M059J (cell line): ENCODE measurements at regions not wholly inside any gene's neighbourhood (a gene's known extent, or its start where the extent isn't known, plus 50 kb on each side); places are given as distances from the start of the nearest gene placed in this dataset.
A peak's percentile ranks its signal among the peaks of the same experiment; 100 is the strongest.

Source experiments
- DNase-seq: peaks from one replicate; pipeline ENCODE4 v3.0.0-alpha.2; 2012; ENCODE audit warnings: low read depth

GRCh38 chr6:147757291-147757690 is 248.8 kb downstream of the SAMD5 start:
- no peak for DNase-seq

- no peak for DNase-seq
Measured at GRCh38 chr6:147758303-147758702, 249.8 kb downstream of the SAMD5 start.

- peak; percentile 3 for DNase-seq
Measured at GRCh38 chr6:147759093-147759492, 250.6 kb downstream of the SAMD5 start.

- DNase-seq = no peak
Measured at GRCh38 chr6:147759536-147759935, 251.0 kb downstream of the SAMD5 start.

- DNase-seq = no peak
Measured at GRCh38 chr6:147765541-147765940, 257.1 kb downstream of the SAMD5 start.

- DNase-seq = no peak
Measured at GRCh38 chr6:147768969-147769368, 260.5 kb downstream of the SAMD5 start.

GRCh38 chr6:147769496-147770087 is 261.1 kb downstream of the SAMD5 start:
- DNase-seq = no peak

- DNase-seq = no peak
Measured at GRCh38 chr6:147770221-147770620, 261.7 kb downstream of the SAMD5 start.

- no peak for DNase-seq
Measured at GRCh38 chr6:147772724-147773123, 264.2 kb downstream of the SAMD5 start.

GRCh38 chr6:147774856-147775255 is 266.4 kb downstream of the SAMD5 start:
- no peak for DNase-seq

GRCh38 chr6:147776631-147777213 is 268.2 kb downstream of the SAMD5 start:
- no peak for DNase-seq

GRCh38 chr6:147779624-147780023 is 271.1 kb downstream of the SAMD5 start:
- no peak for DNase-seq

- DNase-seq = peak; percentile 23
Measured at GRCh38 chr6:147782302-147782701, 273.8 kb downstream of the SAMD5 start.

- DNase-seq = no peak
Measured at GRCh38 chr6:147784371-147784770, 275.9 kb downstream of the SAMD5 start.

- DNase-seq = no peak
Measured at GRCh38 chr6:147787417-147787816, 278.9 kb downstream of the SAMD5 start.

- no peak for DNase-seq
Measured at GRCh38 chr6:147789430-147789947, 281.0 kb downstream of the SAMD5 start.

- DNase-seq = no peak
Measured at GRCh38 chr6:147793871-147794643, 285.6 kb downstream of the SAMD5 start.

GRCh38 chr6:147802459-147802858 is 294.0 kb downstream of the SAMD5 start:
- no peak for DNase-seq

GRCh38 chr6:147805155-147805554 is 296.7 kb downstream of the SAMD5 start:
- DNase-seq = no peak

- DNase-seq = no peak
Measured at GRCh38 chr6:147806697-147807096, 298.2 kb downstream of the SAMD5 start.

GRCh38 chr6:147808640-147809039 is 300.1 kb downstream of the SAMD5 start:
- no peak for DNase-seq

- DNase-seq = no peak
Measured at GRCh38 chr6:147811913-147812629, 303.6 kb downstream of the SAMD5 start.
